ENCODE measurements at regions not wholly inside any gene's neighbourhood (a gene's known extent, or its start where the extent isn't known, plus 50 kb on each side); places are given as distances from the start of the nearest gene placed in this dataset.

DNA sequence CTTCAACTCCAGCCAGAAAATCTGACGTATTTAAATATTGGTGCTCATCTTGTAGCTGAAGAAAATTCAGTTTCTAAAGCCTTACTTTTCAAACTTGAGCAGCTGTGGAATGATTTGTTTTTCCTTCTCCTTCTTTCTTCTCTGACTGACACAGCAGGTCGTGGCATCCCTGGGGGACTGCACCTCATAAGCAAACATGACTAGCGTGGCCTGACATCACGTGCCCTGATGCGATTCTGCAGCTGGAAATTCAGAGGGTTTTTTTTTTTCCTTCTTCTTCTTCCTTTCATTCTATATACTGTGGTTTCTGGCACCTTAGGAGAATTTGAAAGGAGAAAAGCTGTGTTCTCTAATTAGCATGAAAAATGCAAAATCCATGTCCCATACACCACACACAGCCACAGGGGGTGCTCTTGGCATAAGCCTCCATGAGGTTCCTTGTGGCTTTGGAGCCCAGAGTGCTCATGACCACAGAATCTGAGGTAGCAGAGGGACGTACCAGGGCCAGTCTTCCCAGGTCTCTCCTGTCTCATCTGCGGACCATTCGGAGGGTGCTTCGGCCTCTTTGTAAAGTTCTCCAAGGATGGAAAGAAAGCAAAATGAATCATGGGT, 258.5 kb upstream of the CDH4 start:
- DNase-seq (ENCODE audit: low read depth) = no peak

GRCh38 chr20:60999250-60999649, 252.8 kb upstream of the CDH4 start:
- no peak for DNase-seq (ENCODE audit: low read depth)

- DNase-seq (ENCODE audit: low read depth) = no peak
These were observed 250.0 kb upstream of the CDH4 start for GRCh38 chr20:61002090-61002489.

DNA sequence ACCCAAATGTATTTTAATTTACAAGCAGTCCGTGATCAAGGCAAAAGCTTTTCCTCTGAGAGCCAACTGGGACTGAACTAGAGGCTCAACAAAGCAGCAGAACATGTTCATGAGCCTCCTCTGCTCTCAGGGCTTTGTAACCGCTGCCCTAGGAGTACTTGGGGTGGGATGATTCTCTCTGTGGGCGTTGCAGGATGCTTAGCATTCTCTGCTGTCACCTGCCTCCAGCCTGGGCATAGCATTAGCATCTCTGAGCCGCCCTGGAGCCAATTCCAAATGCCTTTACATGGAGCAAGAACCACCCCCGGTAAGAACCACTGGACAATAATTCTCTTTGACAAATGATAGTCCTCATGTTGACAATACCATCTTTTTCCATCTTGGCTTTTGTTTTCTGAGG, 237.6 kb upstream of the CDH4 start:
- DNase-seq (ENCODE audit: low read depth) = no peak

DNA sequence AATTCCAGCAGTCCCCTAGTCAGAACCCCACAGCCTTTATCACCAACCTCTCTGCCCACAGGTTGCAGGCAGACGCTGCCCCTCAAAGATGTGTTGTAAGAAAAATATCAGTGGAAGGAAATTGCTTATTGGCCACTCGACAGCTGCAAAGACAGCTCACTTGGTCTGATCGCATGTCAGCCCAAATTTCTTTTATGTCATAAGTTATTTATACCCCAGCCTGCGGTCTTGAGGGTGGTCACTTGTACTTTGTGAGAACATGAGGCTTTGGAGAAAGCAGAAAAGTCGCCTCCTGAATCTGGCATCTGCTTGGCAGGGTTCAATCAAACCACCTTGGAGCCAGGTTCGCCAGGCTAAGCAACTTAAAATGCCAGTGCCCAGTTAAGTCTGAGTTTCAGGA, 236.5 kb upstream of the CDH4 start:
- DNase-seq (ENCODE audit: low read depth) = no peak

- no peak for DNase-seq (ENCODE audit: low read depth)
These were observed 232.7 kb upstream of the CDH4 start for GRCh38 chr20:61019322-61019721.

DNA sequence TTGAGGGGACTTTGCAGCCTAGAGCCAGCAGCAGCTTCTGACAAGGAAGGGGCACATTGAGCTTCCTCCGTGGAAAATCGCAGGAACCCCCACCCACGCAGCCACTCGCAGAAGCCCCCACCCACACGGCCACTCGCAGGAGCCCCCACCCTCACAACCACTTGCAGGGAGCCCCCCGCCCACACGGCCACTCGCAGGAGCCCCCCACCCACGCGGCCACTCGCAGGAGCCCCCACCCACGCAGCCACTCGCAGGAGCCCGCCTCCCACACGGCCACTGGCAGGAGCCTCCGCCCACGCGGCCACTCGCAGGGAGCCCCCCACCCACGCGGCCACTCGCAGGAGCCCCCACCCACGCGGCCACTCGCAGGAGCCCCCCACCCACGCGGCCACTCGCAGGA, 228.4 kb upstream of the CDH4 start:
- no peak for DNase-seq (ENCODE audit: low read depth)

GRCh38 chr20:61024390-61024789, 227.7 kb upstream of the CDH4 start:
- DNase-seq (ENCODE audit: low read depth) = no peak

DNA sequence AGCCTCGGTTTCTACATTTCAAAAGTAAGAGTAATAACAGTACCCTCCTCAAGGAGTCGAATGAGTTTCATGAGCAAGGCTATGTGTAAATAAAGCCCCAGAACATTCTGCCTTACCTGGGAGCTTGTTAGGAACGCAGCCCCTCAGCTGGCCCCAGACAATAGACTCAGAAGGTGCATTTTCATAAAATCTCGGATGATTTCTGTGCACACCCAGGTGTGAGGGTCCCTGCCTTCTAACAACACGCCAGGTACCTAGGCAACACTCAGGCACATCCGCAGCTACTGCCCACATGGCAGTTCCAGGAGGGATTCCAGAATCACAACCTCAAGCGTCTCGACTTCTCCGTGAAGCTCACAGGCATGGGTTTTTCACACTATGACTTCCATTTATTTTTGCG, 226.5 kb upstream of the CDH4 start:
- no peak for DNase-seq (ENCODE audit: low read depth)

GRCh38 chr20:61026173-61026572, 225.9 kb upstream of the CDH4 start:
- no peak for DNase-seq (ENCODE audit: low read depth)

- DNase-seq (ENCODE audit: low read depth) = no peak
These were observed 225.3 kb upstream of the CDH4 start for GRCh38 chr20:61026731-61027130.

- DNase-seq (ENCODE audit: low read depth) = no peak
These were observed 224.8 kb upstream of the CDH4 start for GRCh38 chr20:61027218-61027617.

DNA sequence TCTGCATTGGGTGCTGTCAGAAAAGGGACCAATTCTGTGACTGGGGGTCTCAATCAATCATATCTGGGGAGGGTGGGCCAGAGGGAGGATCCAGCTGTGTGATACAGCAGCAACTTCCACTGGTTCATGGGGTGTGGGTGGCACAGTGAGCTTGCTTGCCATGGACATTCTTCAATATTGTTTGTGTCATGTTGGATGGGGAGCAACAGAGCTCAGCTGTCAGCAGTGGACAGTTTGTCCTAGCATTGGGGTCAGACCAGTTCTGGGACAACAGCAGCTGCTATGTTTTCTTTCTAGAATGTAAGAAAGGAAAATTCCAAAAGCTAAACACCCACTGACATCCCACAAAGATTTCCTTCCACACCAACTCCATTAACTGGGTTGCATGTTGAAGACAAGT, 221.9 kb upstream of the CDH4 start:
- DNase-seq (ENCODE audit: low read depth) = no peak

DNA sequence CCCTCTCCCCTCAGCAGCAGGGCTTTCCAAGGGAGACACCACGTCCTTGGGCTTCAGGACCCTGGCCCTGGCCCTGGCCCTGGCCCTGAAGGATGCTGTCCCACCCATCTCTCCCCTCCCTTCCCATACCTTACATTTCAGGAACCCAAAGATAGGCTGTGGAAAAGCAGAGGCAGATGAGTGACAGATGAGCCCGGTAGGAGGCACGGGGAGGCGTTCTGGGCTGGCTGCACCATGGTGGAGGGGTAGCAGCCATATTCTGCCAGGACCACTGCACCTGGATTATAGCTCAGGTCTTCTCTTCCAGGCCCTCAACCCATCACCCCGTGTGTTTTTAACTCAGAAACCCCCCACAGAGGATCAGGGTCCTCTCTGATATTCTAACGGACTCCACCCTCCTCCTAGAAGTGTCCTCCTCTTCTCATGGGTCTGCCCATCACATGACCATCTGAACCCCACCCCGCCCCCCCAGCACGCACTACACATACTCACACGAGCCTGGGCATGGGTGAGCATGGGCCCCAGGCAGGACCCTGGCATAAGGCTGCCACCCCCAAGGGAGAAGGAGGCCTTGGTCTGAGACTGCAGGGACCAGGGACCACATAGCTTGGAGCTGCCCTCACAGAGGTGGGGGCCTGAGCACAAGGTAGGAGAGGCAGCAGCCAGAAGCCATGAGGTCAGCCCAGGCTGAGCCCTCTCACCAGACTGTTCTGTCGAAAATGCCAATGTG, 220.8 kb upstream of the CDH4 start:
- no peak for DNase-seq (ENCODE audit: low read depth)

DNA sequence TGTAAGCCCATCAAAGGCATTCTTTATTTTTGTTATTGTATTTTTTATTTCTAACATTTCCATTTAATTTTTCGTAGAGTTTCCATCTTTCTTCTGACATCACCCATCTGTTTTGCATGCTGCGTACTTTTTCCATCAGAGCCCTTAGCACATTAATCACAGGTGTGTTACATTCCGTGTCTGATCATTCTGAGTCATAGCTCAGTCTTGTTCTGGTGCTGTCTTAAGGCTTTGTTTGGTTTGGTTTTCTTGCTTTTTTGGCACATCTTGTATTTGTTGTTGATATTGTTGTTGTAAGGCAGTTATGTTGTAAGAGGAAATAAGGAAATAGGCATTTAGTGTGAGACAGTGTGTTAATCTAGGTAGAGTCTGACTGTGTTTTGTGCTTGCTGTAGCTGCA, 214.6 kb upstream of the CDH4 start:
- no peak for DNase-seq (ENCODE audit: low read depth)

GRCh38 chr20:61041481-61041880, 210.6 kb upstream of the CDH4 start:
- DNase-seq (ENCODE audit: low read depth) = no peak

- DNase-seq (ENCODE audit: low read depth) = no peak
These were observed 209.3 kb upstream of the CDH4 start for GRCh38 chr20:61042506-61043385.

DNA sequence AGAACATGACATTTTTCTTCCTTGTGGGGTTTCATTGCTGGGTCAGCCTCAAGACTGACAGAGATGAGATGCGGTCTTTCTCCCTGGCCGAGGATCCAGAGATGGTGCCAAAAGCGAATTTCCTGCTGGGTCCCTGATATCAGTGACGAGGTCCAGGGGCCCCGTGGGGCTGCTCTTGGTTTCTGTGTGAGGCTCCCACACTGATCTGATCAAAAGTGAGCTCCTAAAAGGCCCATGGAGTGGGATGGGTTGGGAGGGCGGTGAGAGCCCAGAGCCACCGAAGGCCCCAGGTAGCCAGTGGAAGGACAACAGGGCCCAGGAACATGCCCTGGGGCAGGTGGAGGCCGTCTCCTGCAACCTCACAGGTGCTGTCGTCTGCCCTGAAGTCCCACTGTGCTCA, 208.4 kb upstream of the CDH4 start:
- no peak for DNase-seq (ENCODE audit: low read depth)

DNA sequence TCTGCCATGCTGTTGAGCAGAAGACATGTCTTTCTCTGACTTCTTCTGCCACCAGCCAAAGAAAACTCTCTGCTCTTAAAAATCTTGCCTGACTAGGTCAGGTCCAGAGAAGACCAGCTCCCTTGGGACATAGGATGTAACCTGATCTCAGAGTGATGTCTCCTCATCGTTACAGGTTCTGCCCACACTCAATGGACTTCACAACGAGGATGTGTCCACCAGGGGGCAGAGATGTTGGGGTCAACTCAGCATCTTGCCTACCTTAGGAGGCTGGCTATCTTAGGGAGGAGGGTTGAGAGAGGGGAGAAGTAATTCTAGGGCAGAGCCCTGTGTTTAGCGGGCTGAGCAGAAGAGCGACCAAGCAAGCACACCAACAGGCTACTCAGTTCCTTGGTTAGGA, 207.6 kb upstream of the CDH4 start:
- no peak for DNase-seq (ENCODE audit: low read depth)

DNA sequence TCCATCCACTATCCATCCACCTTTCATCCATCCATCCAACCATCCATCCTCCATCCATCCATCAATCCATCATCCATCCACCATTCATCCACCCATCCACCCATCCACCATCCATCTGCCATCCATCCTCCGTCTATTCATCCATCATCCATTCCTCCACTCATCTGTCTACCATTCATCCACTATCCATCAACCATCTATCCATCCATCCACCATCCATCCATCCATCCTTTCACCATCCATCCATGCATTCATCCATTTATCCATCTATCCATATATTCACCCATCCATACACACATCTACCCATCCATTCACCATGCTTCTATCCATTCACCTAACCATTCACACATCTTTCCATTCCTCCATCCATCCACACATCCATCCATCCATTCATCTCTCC, 207.0 kb upstream of the CDH4 start:
- no peak for DNase-seq (ENCODE audit: low read depth)

GRCh38 chr20:61045876-61046585, 206.0 kb upstream of the CDH4 start:
- DNase-seq (ENCODE audit: low read depth) = no peak

- DNase-seq (ENCODE audit: low read depth) = no peak
These were observed 205.2 kb upstream of the CDH4 start for GRCh38 chr20:61046721-61047351.

All from amniotic epithelial cell (primary cell).